ENCODE measurements at regions not wholly inside any gene's neighbourhood (a gene's known extent, or its start where the extent isn't known, plus 50 kb on each side); places are given as distances from the start of the nearest gene placed in this dataset.

GRCh38 chr16:65905331-65905730, 461.2 kb upstream of the CDH5 start (continued):
- TF ChIP-seq, protein P1, sequence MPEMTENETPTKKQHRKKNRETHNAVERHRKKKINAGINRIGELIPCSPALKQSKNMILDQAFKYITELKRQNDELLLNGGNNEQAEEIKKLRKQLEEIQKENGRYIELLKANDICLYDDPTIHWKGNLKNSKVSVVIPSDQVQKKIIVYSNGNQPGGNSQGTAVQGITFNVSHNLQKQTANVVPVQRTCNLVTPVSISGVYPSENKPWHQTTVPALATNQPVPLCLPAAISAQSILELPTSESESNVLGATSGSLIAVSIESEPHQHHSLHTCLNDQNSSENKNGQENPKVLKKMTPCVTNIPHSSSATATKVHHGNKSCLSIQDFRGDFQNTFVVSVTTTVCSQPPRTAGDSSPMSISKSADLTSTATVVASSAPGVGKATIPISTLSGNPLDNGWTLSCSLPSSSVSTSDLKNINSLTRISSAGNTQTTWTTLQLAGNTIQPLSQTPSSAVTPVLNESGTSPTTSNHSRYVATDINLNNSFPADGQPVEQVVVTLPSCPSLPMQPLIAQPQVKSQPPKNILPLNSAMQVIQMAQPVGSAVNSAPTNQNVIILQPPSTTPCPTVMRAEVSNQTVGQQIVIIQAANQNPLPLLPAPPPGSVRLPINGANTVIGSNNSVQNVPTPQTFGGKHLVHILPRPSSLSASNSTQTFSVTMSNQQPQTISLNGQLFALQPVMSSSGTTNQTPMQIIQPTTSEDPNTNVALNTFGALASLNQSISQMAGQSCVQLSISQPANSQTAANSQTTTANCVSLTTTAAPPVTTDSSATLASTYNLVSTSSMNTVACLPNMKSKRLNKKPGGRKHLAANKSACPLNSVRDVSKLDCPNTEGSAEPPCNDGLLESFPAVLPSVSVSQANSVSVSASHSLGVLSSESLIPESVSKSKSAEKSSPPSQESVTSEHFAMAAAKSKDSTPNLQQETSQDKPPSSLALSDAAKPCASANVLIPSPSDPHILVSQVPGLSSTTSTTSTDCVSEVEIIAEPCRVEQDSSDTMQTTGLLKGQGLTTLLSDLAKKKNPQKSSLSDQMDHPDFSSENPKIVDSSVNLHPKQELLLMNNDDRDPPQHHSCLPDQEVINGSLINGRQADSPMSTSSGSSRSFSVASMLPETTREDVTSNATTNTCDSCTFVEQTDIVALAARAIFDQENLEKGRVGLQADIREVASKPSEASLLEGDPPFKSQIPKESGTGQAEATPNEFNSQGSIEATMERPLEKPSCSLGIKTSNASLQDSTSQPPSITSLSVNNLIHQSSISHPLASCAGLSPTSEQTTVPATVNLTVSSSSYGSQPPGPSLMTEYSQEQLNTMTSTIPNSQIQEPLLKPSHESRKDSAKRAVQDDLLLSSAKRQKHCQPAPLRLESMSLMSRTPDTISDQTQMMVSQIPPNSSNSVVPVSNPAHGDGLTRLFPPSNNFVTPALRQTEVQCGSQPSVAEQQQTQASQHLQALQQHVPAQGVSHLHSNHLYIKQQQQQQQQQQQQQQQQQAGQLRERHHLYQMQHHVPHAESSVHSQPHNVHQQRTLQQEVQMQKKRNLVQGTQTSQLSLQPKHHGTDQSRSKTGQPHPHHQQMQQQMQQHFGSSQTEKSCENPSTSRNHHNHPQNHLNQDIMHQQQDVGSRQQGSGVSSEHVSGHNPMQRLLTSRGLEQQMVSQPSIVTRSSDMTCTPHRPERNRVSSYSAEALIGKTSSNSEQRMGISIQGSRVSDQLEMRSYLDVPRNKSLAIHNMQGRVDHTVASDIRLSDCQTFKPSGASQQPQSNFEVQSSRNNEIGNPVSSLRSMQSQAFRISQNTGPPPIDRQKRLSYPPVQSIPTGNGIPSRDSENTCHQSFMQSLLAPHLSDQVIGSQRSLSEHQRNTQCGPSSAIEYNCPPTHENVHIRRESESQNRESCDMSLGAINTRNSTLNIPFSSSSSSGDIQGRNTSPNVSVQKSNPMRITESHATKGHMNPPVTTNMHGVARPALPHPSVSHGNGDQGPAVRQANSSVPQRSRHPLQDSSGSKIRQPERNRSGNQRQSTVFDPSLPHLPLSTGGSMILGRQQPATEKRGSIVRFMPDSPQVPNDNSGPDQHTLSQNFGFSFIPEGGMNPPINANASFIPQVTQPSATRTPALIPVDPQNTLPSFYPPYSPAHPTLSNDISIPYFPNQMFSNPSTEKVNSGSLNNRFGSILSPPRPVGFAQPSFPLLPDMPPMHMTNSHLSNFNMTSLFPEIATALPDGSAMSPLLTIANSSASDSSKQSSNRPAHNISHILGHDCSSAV (CRISPR knock-in tag; IDR thresholded peaks at IDR 0.05; ENCODE audit: borderline replicate concordance), result no peak
- TF ChIP-seq NFE2L1 (CRISPR knock-in tag; IDR thresholded peaks at IDR 0.05; ENCODE audit: borderline replicate concordance) (no peak), JARID2 (CRISPR knock-in tag; IDR thresholded peaks at IDR 0.05; ENCODE audit: insufficient replicate concordance) (no peak)

- Histone ChIP-seq H3K4me3 (replicated peaks in 1 of 3; ENCODE audit: insufficient read depth in 1 of 3, low read depth in 2 of 3, low read length in 3 of 3) (no peak overlapping the region), H3K9ac (ENCODE audit: insufficient read depth, low read depth, low read length) (no peak overlapping the region), H3K27ac (ENCODE audit: extremely low read length, insufficient read depth, low read length) (no peak overlapping the region), H3K36me3 (replicated peaks in 1 of 2; ENCODE audit: control insufficient read depth in 1 of 2, insufficient read depth in 2 of 2, low read length in 2 of 2) (no peaks in the 10 kb centered on the region), H3K9me3 (ENCODE audit: low read length) (no peaks in the 10 kb centered on the region), H3K4me1 (ENCODE audit: insufficient read depth, low read length) (peaks cover 14% of the 10 kb centered on the region), H2AFZ (ENCODE audit: low read length) (no peak overlapping the region), H3K4me2 (ENCODE audit: low read depth, low read length) (no peak overlapping the region), H3K79me2 (ENCODE audit: insufficient read depth, low read length) (no peaks in the 10 kb centered on the region), H4K20me1 (ENCODE audit: insufficient read depth, low read length) (no peaks in the 10 kb centered on the region), H3K27me3 (ENCODE audit: control insufficient read depth in 1 of 2, insufficient read depth in 2 of 2, low read length in 2 of 2) (no peaks in the 10 kb centered on the region)
- BruUV-seq (replicated peaks), result no TSS peak
- DNase-seq (ENCODE audit: low spot score) (peak; percentile 27), ATAC-seq (peak; percentile 56; the same call in 2 of the 3 replicates), FAIRE-seq (no peak)
- ChIA-PET POLR2A (no interaction called here), CTCF (ENCODE audit: low intra/inter-chr PET ratio, low total read pairs) (no interaction called here)
- WGBS (ENCODE audit: low lambda C conversion rate), result 2% methylated on average over 6 of the region's 6 CpGs
- in situ Hi-C loops (cut with HindIII; ENCODE audit: extremely low pct_ligation_motif_present, low pct_unique_long_range_greater_than_20kb), result no loop called here
- intact Hi-C loops (cut with micrococcal nuclease; ENCODE audit: unreplicated experiment), result no loop called here
- TF ChIP-seq TCF12 (IDR thresholded peaks at IDR 0.05), result no peak
- no peak for TF ChIP-seq TCF12 (CRISPR knock-in tag; IDR thresholded peaks at IDR 0.05)
- TF ChIP-seq NCOA2 (CRISPR knock-in tag; IDR thresholded peaks at IDR 0.05), result no peak
- TF ChIP-seq MBD4 (IDR thresholded peaks at IDR 0.05; ENCODE audit: borderline replicate concordance, low read length), result no peak
- no peak for TF ChIP-seq SNAPC2 (CRISPR knock-in tag; IDR thresholded peaks at IDR 0.05)
- TF ChIP-seq RARG (CRISPR knock-in tag; IDR thresholded peaks at IDR 0.05; ENCODE audit: low read depth), result no peak
- TF ChIP-seq NFE2L2 (IDR thresholded peaks at IDR 0.05; ENCODE audit: low read length), result no peak
- TF ChIP-seq ZNF382 (CRISPR knock-in tag; IDR thresholded peaks at IDR 0.05; ENCODE audit: borderline replicate concordance), result no peak
- TF ChIP-seq SYNCRIP (IDR thresholded peaks at IDR 0.05; ENCODE audit: insufficient read depth, low read depth, low read length), result no peak
- no peak for TF ChIP-seq ZNF234 (CRISPR knock-in tag; conservative IDR thresholded peaks at IDR 0.05)
- no peak for TF ChIP-seq KAT2B (IDR thresholded peaks at IDR 0.05; ENCODE audit: borderline replicate concordance, low read depth, low read length)
- no peak for TF ChIP-seq EED (CRISPR knock-in tag; IDR thresholded peaks at IDR 0.05)
- TF ChIP-seq ZNF253 (CRISPR knock-in tag; IDR thresholded peaks at IDR 0.05; ENCODE audit: borderline replicate concordance), result no peak
- TF ChIP-seq ZNF33B (CRISPR knock-in tag; IDR thresholded peaks at IDR 0.05), result no peak
- TF ChIP-seq NFATC3 (CRISPR knock-in tag; IDR thresholded peaks at IDR 0.05), result no peak
These were observed 469.9 kb upstream of the CDH5 start for GRCh38 chr16:65896448-65897153.
